HCT116 (cell line): ENCODE measurements at regions not wholly inside any gene's neighbourhood (a gene's known extent, or its start where the extent isn't known, plus 50 kb on each side); places are given as distances from the start of the nearest gene placed in this dataset.

Experiments used
- ATAC-seq: fragments of 200-7000 bp; cut with Tn5 transposase; 2 replicates; pipeline ENCODE4 v1.9.1; 2020; ENCODE audit warnings: mild to moderate bottlenecking, moderate library complexity
- BruUV-seq: library from RNA; stranded (reverse); fragments of 400-500 nt; replicated peaks from 2 replicates; lab custom pipeline; 2021; lab: Mats Ljungman, UMichigan
- CTCF ChIA-PET: fragments of 300-600 bp; sonication (Branson Sonifier 250); formaldehyde crosslinking; loops from one replicate; lab custom pipeline; 2021; ENCODE audit warnings: antibody characterized with exemption; lab: Charles Lee
- POLR2A ChIA-PET: fragments of 300-600, 350-600 bp; sonication (Branson Sonifier 250); formaldehyde crosslinking; loops from one replicate; lab custom pipeline; 2021; ENCODE audit warnings: antibody characterized with exemption; lab: Charles Lee
- RAD21 ChIA-PET, 2 experiments: fragments of 300-600 bp; sonication (Branson Sonifier 250); formaldehyde crosslinking; loops; one replicate each; lab custom pipeline; 2023; ENCODE audit warnings: low total read pairs in 2 of 2; ENCODE audit not compliant: uncharacterized antibody in 2 of 2, unreplicated experiment in 2 of 2, low non-redundant PET in 1 of 2; lab: Charles Lee
- DNase-seq: peaks from one replicate; pipeline ENCODE4 v3.0.0-alpha.2; 2010; ENCODE audit warnings: low read depth, low spot score
- H2AFZ ChIP-seq: fragments of 200-600 bp; shearing (Covaris generic), sonication (generic); 2 replicates; pipeline ENCODE4 v1.6.1; 2017; ENCODE audit warnings: low read depth, mixed run types, mixed read lengths, antibody characterized with exemption, low read length; ENCODE audit not compliant: poor library complexity, severe bottlenecking
- H3K27ac ChIP-seq: 2 replicates; pipeline ENCODE4 v1.5.1; 2012; ENCODE audit warnings: low read depth, low read length
- H3K27me3 ChIP-seq: fragments of 200-600 bp; sonication (generic); 2 replicates; pipeline ENCODE4 v1.6.1; 2016; ENCODE audit warnings: mixed run types, low read length, mixed read lengths; ENCODE audit not compliant: insufficient read depth
- H3K36me3 ChIP-seq, 2 experiments: fragments of 200-500 bp in 1 of 2; fragments of 200-600 bp in 1 of 2; sonication (Bioruptor generic) in 1 of 2; sonication (generic) in 1 of 2; 2 replicates each; pipeline versions ENCODE4 v1.5.1 to v1.6.1; 2014 to 2016; ENCODE audit warnings: low read length in 2 of 2, inconsistent platforms in 1 of 2, mixed read lengths in 1 of 2, mixed run types in 1 of 2; ENCODE audit not compliant: insufficient read depth in 2 of 2, control insufficient read depth in 1 of 2
- H3K4me1 ChIP-seq, 2 experiments: fragments of 200-600 bp in 1 of 2; sonication (generic) in 1 of 2; 2 replicates each; pipeline versions ENCODE4 v1.5.1 to v1.6.1; 2012 to 2017; ENCODE audit warnings: low read length in 2 of 2, inconsistent platforms in 1 of 2, mild to moderate bottlenecking in 1 of 2, mixed read lengths in 1 of 2, mixed run types in 1 of 2, moderate library complexity in 1 of 2; ENCODE audit not compliant: insufficient read depth in 2 of 2, control insufficient read depth in 1 of 2
- H3K4me2 ChIP-seq: fragments of 200-600 bp; sonication (generic); 2 replicates; pipeline ENCODE4 v1.6.1; 2017; ENCODE audit warnings: mixed run types, low read length, mixed read lengths
- H3K4me3 ChIP-seq, 2 experiments: fragments of 200-600 bp in 1 of 2; sonication (generic) in 1 of 2; replicated peaks in 1 of 2; 2 replicates each; pipeline ENCODE4 v1.5.1; 2011 to 2016; ENCODE audit warnings: low read length in 2 of 2, control low read depth in 1 of 2, low read depth in 1 of 2, mild to moderate bottlenecking in 1 of 2, mixed read lengths in 1 of 2, mixed run types in 1 of 2
- H3K79me2 ChIP-seq: fragments of 200-600 bp; sonication (generic); 2 replicates; pipeline ENCODE4 v1.6.1; 2017; ENCODE audit warnings: mild to moderate bottlenecking, mixed run types, low read length, moderate library complexity, mixed read lengths; ENCODE audit not compliant: insufficient read depth
- H3K9ac ChIP-seq: fragments of 200-600 bp; sonication (generic); 2 replicates; pipeline ENCODE4 v1.6.1; 2016; ENCODE audit warnings: low read length, mixed read lengths
- H3K9me2 ChIP-seq: fragments of 200-600 bp; sonication (generic), shearing (Covaris generic); 2 replicates; pipeline ENCODE4 v1.6.1; 2017; ENCODE audit warnings: mixed run types, mild to moderate bottlenecking, moderate library complexity; ENCODE audit not compliant: insufficient read depth
- H3K9me3 ChIP-seq, 2 experiments: fragments of 200-500 bp in 1 of 2; fragments of 200-600 bp in 1 of 2; sonication (Bioruptor generic) in 1 of 2; sonication (generic) in 1 of 2; 2 replicates each; pipeline ENCODE4 v1.6.1; 2014 to 2017; ENCODE audit warnings: low read length in 2 of 2, mixed read lengths in 2 of 2, inconsistent platforms in 1 of 2, low read depth in 1 of 2, mild to moderate bottlenecking in 1 of 2, mixed run types in 1 of 2, moderate library complexity in 1 of 2; ENCODE audit not compliant: control insufficient read depth in 1 of 2, insufficient read depth in 1 of 2
- H4K20me1 ChIP-seq: fragments of 200-600 bp; sonication (generic), shearing (Covaris generic); 2 replicates; pipeline ENCODE4 v1.6.1; 2017; ENCODE audit warnings: mixed run types, mild to moderate bottlenecking, moderate library complexity; ENCODE audit not compliant: insufficient read depth
- ATF3 ChIP-seq: IDR thresholded peaks from 2 replicates; pipeline ENCODE4 v1.6.1; 2012
- CBX3 ChIP-seq: IDR thresholded peaks from 2 replicates; pipeline ENCODE4 v1.6.1; 2012; ENCODE audit warnings: low read depth
- CEBPB ChIP-seq: IDR thresholded peaks from 2 replicates; pipeline ENCODE4 v1.6.1; 2012; ENCODE audit warnings: low read depth
- CTCF ChIP-seq, 3 experiments: fragments of 200-600 bp in 1 of 3; sonication (generic) in 1 of 3; IDR thresholded peaks in 2 of 3; conservative IDR thresholded peaks in 1 of 3; 2 replicates each; pipeline ENCODE4 v1.5.1; 2012 to 2017; ENCODE audit warnings: low read depth in 2 of 3, low read length in 2 of 3, antibody characterized with exemption in 1 of 3, borderline replicate concordance in 1 of 3, control low read depth in 1 of 3, mild to moderate bottlenecking in 1 of 3, mixed read lengths in 1 of 3, mixed run types in 1 of 3, moderate library complexity in 1 of 3; ENCODE audit not compliant: insufficient read depth in 1 of 3
- ELF1 ChIP-seq: IDR thresholded peaks from 2 replicates; pipeline ENCODE4 v1.6.1; 2012; ENCODE audit warnings: low read depth, borderline replicate concordance
- EZH2phosphoT487 ChIP-seq: fragments of 200-600 bp; IDR thresholded peaks from 2 replicates; pipeline ENCODE4 v1.6.1; 2018; ENCODE audit warnings: antibody characterized with exemption, borderline replicate concordance
- FOSL1 ChIP-seq: IDR thresholded peaks from 2 replicates; pipeline ENCODE4 v1.6.1; 2012; ENCODE audit warnings: low read depth
- JUND ChIP-seq: IDR thresholded peaks from 2 replicates; pipeline ENCODE4 v1.6.1; 2012
- MAX ChIP-seq: IDR thresholded peaks from 2 replicates; pipeline ENCODE4 v1.6.1; 2012
- RAD21 ChIP-seq: IDR thresholded peaks from 2 replicates; pipeline ENCODE4 v1.6.1; 2012; ENCODE audit warnings: low read depth, mild to moderate bottlenecking
- SIN3A ChIP-seq: IDR thresholded peaks from 2 replicates; pipeline ENCODE4 v1.6.1; 2012; ENCODE audit warnings: low read depth
- SP1 ChIP-seq: IDR thresholded peaks from 2 replicates; pipeline ENCODE4 v1.6.1; 2012; ENCODE audit warnings: low read depth
- TCF7L2 ChIP-seq: IDR thresholded peaks from 2 replicates; pipeline ENCODE4 v1.7.0; 2011; ENCODE audit warnings: borderline replicate concordance, inconsistent platforms; ENCODE audit not compliant: insufficient read depth, insufficient read length; ENCODE audit errors: extremely low read depth
- YY1 ChIP-seq: IDR thresholded peaks from 2 replicates; pipeline ENCODE4 v1.6.1; 2011; ENCODE audit warnings: low read length, low read depth, moderate library complexity, mild to moderate bottlenecking; ENCODE audit not compliant: insufficient replicate concordance; ENCODE audit errors: extremely low read depth
- ZBTB33 ChIP-seq: IDR thresholded peaks from 2 replicates; pipeline ENCODE4 v1.6.1; 2011; ENCODE audit warnings: mild to moderate bottlenecking, low read length, moderate library complexity; ENCODE audit not compliant: insufficient replicate concordance; ENCODE audit errors: extremely low read depth
- ZNF274 ChIP-seq: fragments of 200-500 bp; sonication (Bioruptor generic); IDR thresholded peaks from 2 replicates; pipeline ENCODE4 v1.6.1; 2014; ENCODE audit warnings: mild to moderate bottlenecking, low read depth, low read length, inconsistent platforms
- intact Hi-C: fragments of 100-400 bp; cut with micrococcal nuclease; formaldehyde crosslinking; loops from 2 replicates; pipeline ENCODE4 v1.10.0; 2022

GRCh38 chr3:84600703-84601225, 358.0 kb upstream of the CADM2 start:
- TF ChIP-seq RAD21, result no peak
- no peak for TF ChIP-seq ZNF274
- no peak for TF ChIP-seq ELF1
- no peak for TF ChIP-seq CEBPB
- TF ChIP-seq SP1, result no peak
- H3K4me2 ChIP-seq, result no peak overlapping the region
- H3K27ac ChIP-seq, result no peak overlapping the region
- DNase-seq (no peak), ATAC-seq (no peak)
- peaks cover 6 to 20% of the 10 kb centered on the region in 2 experiments; a peak in 2 of 4 replicates for H3K9me3 ChIP-seq
- CTCF ChIA-PET, result no interaction called here
- no TSS peak for BruUV-seq
- H3K4me3 ChIP-seq, result no peak overlapping the region
- H3K4me1 ChIP-seq, result no peaks in the 10 kb centered on the region
- H3K36me3 ChIP-seq, result no peaks in the 10 kb centered on the region
- no peaks in the 10 kb centered on the region for H3K9me2 ChIP-seq
- H3K79me2 ChIP-seq, result no peaks in the 10 kb centered on the region
- H3K9ac ChIP-seq, result no peak overlapping the region
- H4K20me1 ChIP-seq, result no peaks in the 10 kb centered on the region
- no peak overlapping the region for H2AFZ ChIP-seq
- POLR2A ChIA-PET, result no interaction called here
- RAD21 ChIA-PET, result no interaction called here
- no peaks in the 10 kb centered on the region for H3K27me3 ChIP-seq
- intact Hi-C loops, result no loop called here

- Histone ChIP-seq H3K36me3 (no peaks in the 10 kb centered on the region), H3K79me2 (no peaks in the 10 kb centered on the region), H3K4me1 (no peaks in the 10 kb centered on the region), H4K20me1 (no peaks in the 10 kb centered on the region), H3K27me3 (no peaks in the 10 kb centered on the region), H3K9me2 (no peaks in the 10 kb centered on the region), H3K27ac (no peak overlapping the region), H3K4me3 (no peak overlapping the region), H3K9ac (no peak overlapping the region), H3K9me3 (peaks cover 5 to 20% of the 10 kb centered on the region in 2 experiments; a peak in 2 of 4 replicates), H2AFZ (no peak overlapping the region), H3K4me2 (no peak overlapping the region)
- ChIA-PET POLR2A (no interaction called here), CTCF (no interaction called here), RAD21 (no interaction called here)
- intact Hi-C loops, result no loop called here
- DNase-seq, result no peak
- no peak for ATAC-seq
- no TSS peak for BruUV-seq
- TF ChIP-seq CTCF (IDR thresholded peaks at IDR 0.05 in 2 of 3, conservative IDR thresholded peaks at IDR 0.05 in 1 of 3; ENCODE audit: borderline replicate concordance in 1 of 3, insufficient read depth in 1 of 3, low read depth in 2 of 3, low read length in 2 of 3) (no peak), MAX (no peak), TCF7L2 (no peak), CEBPB (no peak), ZNF274 (no peak), ELF1 (no peak), JUND (no peak), ATF3 (no peak), FOSL1 (no peak), ZBTB33 (no peak), YY1 (no peak), EZH2phosphoT487 (no peak), CBX3 (no peak), SIN3A (no peak)
These were observed 357.5 kb upstream of the CADM2 start for GRCh38 chr3:84601303-84601702.
